HCT116 (cell line): ENCODE measurements at regions not wholly inside any gene's neighbourhood (a gene's known extent, or its start where the extent isn't known, plus 50 kb on each side); places are given as distances from the start of the nearest gene placed in this dataset.

Experiments
- ATAC-seq: fragments of 200-7000 bp; cut with Tn5 transposase; 2 replicates; pipeline ENCODE4 v1.9.1; 2020; ENCODE audit warnings: mild to moderate bottlenecking, moderate library complexity
- BruUV-seq: library from RNA; stranded (reverse); fragments of 400-500 nt; replicated peaks from 2 replicates; lab custom pipeline; 2021; lab: Mats Ljungman, UMichigan
- CTCF ChIA-PET: fragments of 300-600 bp; sonication (Branson Sonifier 250); formaldehyde crosslinking; loops from one replicate; lab custom pipeline; 2021; ENCODE audit warnings: antibody characterized with exemption; lab: Charles Lee
- POLR2A ChIA-PET: fragments of 300-600, 350-600 bp; sonication (Branson Sonifier 250); formaldehyde crosslinking; loops from one replicate; lab custom pipeline; 2021; ENCODE audit warnings: antibody characterized with exemption; lab: Charles Lee
- RAD21 ChIA-PET, 2 experiments: fragments of 300-600 bp; sonication (Branson Sonifier 250); formaldehyde crosslinking; loops; one replicate each; lab custom pipeline; 2023; ENCODE audit warnings: low total read pairs in 2 of 2; ENCODE audit not compliant: uncharacterized antibody in 2 of 2, unreplicated experiment in 2 of 2, low non-redundant PET in 1 of 2; lab: Charles Lee
- DNase-seq: peaks from one replicate; pipeline ENCODE4 v3.0.0-alpha.2; 2010; ENCODE audit warnings: low read depth, low spot score
- H2AFZ ChIP-seq: fragments of 200-600 bp; shearing (Covaris generic), sonication (generic); 2 replicates; pipeline ENCODE4 v1.6.1; 2017; ENCODE audit warnings: low read depth, mixed run types, mixed read lengths, antibody characterized with exemption, low read length; ENCODE audit not compliant: poor library complexity, severe bottlenecking
- H3K27ac ChIP-seq: 2 replicates; pipeline ENCODE4 v1.5.1; 2012; ENCODE audit warnings: low read depth, low read length
- H3K27me3 ChIP-seq: fragments of 200-600 bp; sonication (generic); 2 replicates; pipeline ENCODE4 v1.6.1; 2016; ENCODE audit warnings: mixed run types, low read length, mixed read lengths; ENCODE audit not compliant: insufficient read depth
- H3K36me3 ChIP-seq, 2 experiments: fragments of 200-500 bp in 1 of 2; fragments of 200-600 bp in 1 of 2; sonication (Bioruptor generic) in 1 of 2; sonication (generic) in 1 of 2; 2 replicates each; pipeline versions ENCODE4 v1.5.1 to v1.6.1; 2014 to 2016; ENCODE audit warnings: low read length in 2 of 2, inconsistent platforms in 1 of 2, mixed read lengths in 1 of 2, mixed run types in 1 of 2; ENCODE audit not compliant: insufficient read depth in 2 of 2, control insufficient read depth in 1 of 2
- H3K4me1 ChIP-seq, 2 experiments: fragments of 200-600 bp in 1 of 2; sonication (generic) in 1 of 2; 2 replicates each; pipeline versions ENCODE4 v1.5.1 to v1.6.1; 2012 to 2017; ENCODE audit warnings: low read length in 2 of 2, inconsistent platforms in 1 of 2, mild to moderate bottlenecking in 1 of 2, mixed read lengths in 1 of 2, mixed run types in 1 of 2, moderate library complexity in 1 of 2; ENCODE audit not compliant: insufficient read depth in 2 of 2, control insufficient read depth in 1 of 2
- H3K4me2 ChIP-seq: fragments of 200-600 bp; sonication (generic); 2 replicates; pipeline ENCODE4 v1.6.1; 2017; ENCODE audit warnings: mixed run types, low read length, mixed read lengths
- H3K4me3 ChIP-seq, 2 experiments: fragments of 200-600 bp in 1 of 2; sonication (generic) in 1 of 2; replicated peaks in 1 of 2; 2 replicates each; pipeline ENCODE4 v1.5.1; 2011 to 2016; ENCODE audit warnings: low read length in 2 of 2, control low read depth in 1 of 2, low read depth in 1 of 2, mild to moderate bottlenecking in 1 of 2, mixed read lengths in 1 of 2, mixed run types in 1 of 2
- H3K79me2 ChIP-seq: fragments of 200-600 bp; sonication (generic); 2 replicates; pipeline ENCODE4 v1.6.1; 2017; ENCODE audit warnings: mild to moderate bottlenecking, mixed run types, low read length, moderate library complexity, mixed read lengths; ENCODE audit not compliant: insufficient read depth
- H3K9ac ChIP-seq: fragments of 200-600 bp; sonication (generic); 2 replicates; pipeline ENCODE4 v1.6.1; 2016; ENCODE audit warnings: low read length, mixed read lengths
- H3K9me2 ChIP-seq: fragments of 200-600 bp; sonication (generic), shearing (Covaris generic); 2 replicates; pipeline ENCODE4 v1.6.1; 2017; ENCODE audit warnings: mixed run types, mild to moderate bottlenecking, moderate library complexity; ENCODE audit not compliant: insufficient read depth
- H3K9me3 ChIP-seq, 2 experiments: fragments of 200-500 bp in 1 of 2; fragments of 200-600 bp in 1 of 2; sonication (Bioruptor generic) in 1 of 2; sonication (generic) in 1 of 2; 2 replicates each; pipeline ENCODE4 v1.6.1; 2014 to 2017; ENCODE audit warnings: low read length in 2 of 2, mixed read lengths in 2 of 2, inconsistent platforms in 1 of 2, low read depth in 1 of 2, mild to moderate bottlenecking in 1 of 2, mixed run types in 1 of 2, moderate library complexity in 1 of 2; ENCODE audit not compliant: control insufficient read depth in 1 of 2, insufficient read depth in 1 of 2
- H4K20me1 ChIP-seq: fragments of 200-600 bp; sonication (generic), shearing (Covaris generic); 2 replicates; pipeline ENCODE4 v1.6.1; 2017; ENCODE audit warnings: mixed run types, mild to moderate bottlenecking, moderate library complexity; ENCODE audit not compliant: insufficient read depth
- CBX3 ChIP-seq: IDR thresholded peaks from 2 replicates; pipeline ENCODE4 v1.6.1; 2012; ENCODE audit warnings: low read depth
- ELF1 ChIP-seq: IDR thresholded peaks from 2 replicates; pipeline ENCODE4 v1.6.1; 2012; ENCODE audit warnings: low read depth, borderline replicate concordance
- FOSL1 ChIP-seq: IDR thresholded peaks from 2 replicates; pipeline ENCODE4 v1.6.1; 2012; ENCODE audit warnings: low read depth
- POLR2AphosphoS5 ChIP-seq: IDR thresholded peaks from 2 replicates; pipeline ENCODE4 v1.6.1; 2011; ENCODE audit warnings: mild to moderate bottlenecking, low read depth, low read length, moderate library complexity
- RAD21 ChIP-seq: IDR thresholded peaks from 2 replicates; pipeline ENCODE4 v1.6.1; 2012; ENCODE audit warnings: low read depth, mild to moderate bottlenecking
- SIN3A ChIP-seq: IDR thresholded peaks from 2 replicates; pipeline ENCODE4 v1.6.1; 2012; ENCODE audit warnings: low read depth
- SRF ChIP-seq: IDR thresholded peaks from 2 replicates; pipeline ENCODE4 v1.6.1; 2012; ENCODE audit warnings: low read depth
- ZFX ChIP-seq: fragments of 450-650 bp; IDR thresholded peaks from 2 replicates; pipeline ENCODE4 v1.6.1; 2017
- intact Hi-C: fragments of 100-400 bp; cut with micrococcal nuclease; formaldehyde crosslinking; loops from 2 replicates; pipeline ENCODE4 v1.10.0; 2022
- TF ChIP-seq, protein P1 (sequence below): IDR thresholded peaks from 2 replicates; pipeline ENCODE4 v1.6.1; 2011; ENCODE audit warnings: mild to moderate bottlenecking, low read length, moderate library complexity; ENCODE audit not compliant: insufficient replicate concordance; ENCODE audit errors: extremely low read depth
- TF ChIP-seq, protein P2 (sequence below), 3 experiments: fragments of 200-600 bp in 1 of 3; sonication (generic) in 1 of 3; IDR thresholded peaks in 2 of 3; conservative IDR thresholded peaks in 1 of 3; 2 replicates each; pipeline ENCODE4 v1.5.1; 2012 to 2017; ENCODE audit warnings: low read depth in 2 of 3, low read length in 2 of 3, antibody characterized with exemption in 1 of 3, borderline replicate concordance in 1 of 3, control low read depth in 1 of 3, mild to moderate bottlenecking in 1 of 3, mixed read lengths in 1 of 3, mixed run types in 1 of 3, moderate library complexity in 1 of 3; ENCODE audit not compliant: insufficient read depth in 1 of 3
- TF ChIP-seq, protein P3 (sequence below): IDR thresholded peaks from 2 replicates; pipeline ENCODE4 v1.6.1; 2012; ENCODE audit warnings: low read depth

DNA sequence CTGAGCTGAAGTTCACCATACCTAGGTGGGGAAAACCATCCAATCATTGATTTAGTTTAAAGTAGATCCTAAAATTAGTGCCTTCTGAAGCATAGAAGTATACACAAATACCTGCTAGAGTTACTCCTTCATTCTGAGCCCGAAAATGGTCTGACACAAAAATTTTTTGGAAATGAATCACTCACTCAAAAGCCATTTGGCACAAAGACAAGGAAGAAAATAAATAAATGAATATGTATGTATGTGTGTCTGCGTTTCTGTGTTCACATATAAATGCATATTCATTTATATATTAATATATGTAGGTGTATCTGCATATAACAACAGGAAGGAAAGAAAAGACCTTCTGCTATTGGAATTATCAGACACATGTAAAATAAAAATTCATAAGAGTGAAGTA is 614.4 kb upstream of the PCDH9 start:
- no peaks in the 10 kb centered on the region for H3K4me1 ChIP-seq
- H2AFZ ChIP-seq = no peak overlapping the region
- H3K79me2 ChIP-seq = no peaks in the 10 kb centered on the region
- POLR2A ChIA-PET = no interaction called here
- intact Hi-C loops = no loop called here
- DNase-seq = no peak
- BruUV-seq = no TSS peak
- no peaks in the 10 kb centered on the region for H3K27me3 ChIP-seq
- H3K9me2 ChIP-seq = no peaks in the 10 kb centered on the region
- no peaks in the 10 kb centered on the region for H3K9me3 ChIP-seq
- H3K9ac ChIP-seq = no peak overlapping the region
- CTCF ChIA-PET = no interaction called here
- ATAC-seq = no peak
- H3K4me3 ChIP-seq = no peak overlapping the region
- RAD21 ChIA-PET = no interaction called here
- no peak for TF ChIP-seq POLR2AphosphoS5
- no peak for TF ChIP-seq ZFX
- TF ChIP-seq RAD21 = no peak
- TF ChIP-seq ELF1 = no peak
- no peak for TF ChIP-seq CBX3
- TF ChIP-seq, protein P1, sequence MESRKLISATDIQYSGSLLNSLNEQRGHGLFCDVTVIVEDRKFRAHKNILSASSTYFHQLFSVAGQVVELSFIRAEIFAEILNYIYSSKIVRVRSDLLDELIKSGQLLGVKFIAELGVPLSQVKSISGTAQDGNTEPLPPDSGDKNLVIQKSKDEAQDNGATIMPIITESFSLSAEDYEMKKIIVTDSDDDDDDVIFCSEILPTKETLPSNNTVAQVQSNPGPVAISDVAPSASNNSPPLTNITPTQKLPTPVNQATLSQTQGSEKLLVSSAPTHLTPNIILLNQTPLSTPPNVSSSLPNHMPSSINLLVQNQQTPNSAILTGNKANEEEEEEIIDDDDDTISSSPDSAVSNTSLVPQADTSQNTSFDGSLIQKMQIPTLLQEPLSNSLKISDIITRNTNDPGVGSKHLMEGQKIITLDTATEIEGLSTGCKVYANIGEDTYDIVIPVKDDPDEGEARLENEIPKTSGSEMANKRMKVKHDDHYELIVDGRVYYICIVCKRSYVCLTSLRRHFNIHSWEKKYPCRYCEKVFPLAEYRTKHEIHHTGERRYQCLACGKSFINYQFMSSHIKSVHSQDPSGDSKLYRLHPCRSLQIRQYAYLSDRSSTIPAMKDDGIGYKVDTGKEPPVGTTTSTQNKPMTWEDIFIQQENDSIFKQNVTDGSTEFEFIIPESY = no peak
- no peaks in the 10 kb centered on the region for H3K36me3 ChIP-seq
- H3K4me2 ChIP-seq = no peak overlapping the region
- H3K27ac ChIP-seq = no peak overlapping the region
- H4K20me1 ChIP-seq = no peaks in the 10 kb centered on the region

DNA sequence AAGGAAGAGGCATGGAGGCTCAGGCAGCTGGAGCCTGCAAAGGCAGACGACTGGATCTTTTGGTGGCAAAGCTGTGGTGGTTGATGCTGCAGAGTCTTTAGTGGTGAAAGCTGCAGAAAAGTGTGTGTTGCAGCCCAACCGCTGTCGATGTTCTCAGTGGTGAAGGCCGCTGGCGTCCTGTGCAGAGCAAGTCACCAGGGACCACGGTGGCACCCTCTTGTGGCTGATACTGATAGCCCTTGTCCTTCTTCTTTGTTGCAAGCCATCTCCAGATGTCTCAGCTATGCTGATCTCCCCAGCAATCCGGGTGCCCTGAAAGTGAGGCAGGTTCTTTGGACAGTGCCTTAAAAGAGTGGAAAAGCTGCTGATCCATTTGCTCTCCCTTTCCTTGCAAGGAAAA is 610.9 kb upstream of the PCDH9 start:
- Histone ChIP-seq H3K9me3 (no peaks in the 10 kb centered on the region), H3K4me3 (no peak overlapping the region), H3K4me1 (no peaks in the 10 kb centered on the region), H3K9ac (no peak overlapping the region), H3K4me2 (no peak overlapping the region), H3K36me3 (no peaks in the 10 kb centered on the region), H4K20me1 (no peaks in the 10 kb centered on the region), H3K27ac (no peak overlapping the region), H2AFZ (no peak overlapping the region), H3K27me3 (no peaks in the 10 kb centered on the region), H3K9me2 (no peaks in the 10 kb centered on the region), H3K79me2 (no peaks in the 10 kb centered on the region)
- TF ChIP-seq SIN3A (no peak), SRF (no peak), FOSL1 (no peak), ZFX (no peak)
- TF ChIP-seq, protein P2, sequence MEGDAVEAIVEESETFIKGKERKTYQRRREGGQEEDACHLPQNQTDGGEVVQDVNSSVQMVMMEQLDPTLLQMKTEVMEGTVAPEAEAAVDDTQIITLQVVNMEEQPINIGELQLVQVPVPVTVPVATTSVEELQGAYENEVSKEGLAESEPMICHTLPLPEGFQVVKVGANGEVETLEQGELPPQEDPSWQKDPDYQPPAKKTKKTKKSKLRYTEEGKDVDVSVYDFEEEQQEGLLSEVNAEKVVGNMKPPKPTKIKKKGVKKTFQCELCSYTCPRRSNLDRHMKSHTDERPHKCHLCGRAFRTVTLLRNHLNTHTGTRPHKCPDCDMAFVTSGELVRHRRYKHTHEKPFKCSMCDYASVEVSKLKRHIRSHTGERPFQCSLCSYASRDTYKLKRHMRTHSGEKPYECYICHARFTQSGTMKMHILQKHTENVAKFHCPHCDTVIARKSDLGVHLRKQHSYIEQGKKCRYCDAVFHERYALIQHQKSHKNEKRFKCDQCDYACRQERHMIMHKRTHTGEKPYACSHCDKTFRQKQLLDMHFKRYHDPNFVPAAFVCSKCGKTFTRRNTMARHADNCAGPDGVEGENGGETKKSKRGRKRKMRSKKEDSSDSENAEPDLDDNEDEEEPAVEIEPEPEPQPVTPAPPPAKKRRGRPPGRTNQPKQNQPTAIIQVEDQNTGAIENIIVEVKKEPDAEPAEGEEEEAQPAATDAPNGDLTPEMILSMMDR (IDR thresholded peaks at IDR 0.05 in 2 of 3, conservative IDR thresholded peaks at IDR 0.05 in 1 of 3; ENCODE audit: borderline replicate concordance in 1 of 3, insufficient read depth in 1 of 3, low read depth in 2 of 3, low read length in 2 of 3) = peak in 1 of 3 experiments; percentile 4; a peak in 1 of 6 replicates
- TF ChIP-seq, protein P3, sequence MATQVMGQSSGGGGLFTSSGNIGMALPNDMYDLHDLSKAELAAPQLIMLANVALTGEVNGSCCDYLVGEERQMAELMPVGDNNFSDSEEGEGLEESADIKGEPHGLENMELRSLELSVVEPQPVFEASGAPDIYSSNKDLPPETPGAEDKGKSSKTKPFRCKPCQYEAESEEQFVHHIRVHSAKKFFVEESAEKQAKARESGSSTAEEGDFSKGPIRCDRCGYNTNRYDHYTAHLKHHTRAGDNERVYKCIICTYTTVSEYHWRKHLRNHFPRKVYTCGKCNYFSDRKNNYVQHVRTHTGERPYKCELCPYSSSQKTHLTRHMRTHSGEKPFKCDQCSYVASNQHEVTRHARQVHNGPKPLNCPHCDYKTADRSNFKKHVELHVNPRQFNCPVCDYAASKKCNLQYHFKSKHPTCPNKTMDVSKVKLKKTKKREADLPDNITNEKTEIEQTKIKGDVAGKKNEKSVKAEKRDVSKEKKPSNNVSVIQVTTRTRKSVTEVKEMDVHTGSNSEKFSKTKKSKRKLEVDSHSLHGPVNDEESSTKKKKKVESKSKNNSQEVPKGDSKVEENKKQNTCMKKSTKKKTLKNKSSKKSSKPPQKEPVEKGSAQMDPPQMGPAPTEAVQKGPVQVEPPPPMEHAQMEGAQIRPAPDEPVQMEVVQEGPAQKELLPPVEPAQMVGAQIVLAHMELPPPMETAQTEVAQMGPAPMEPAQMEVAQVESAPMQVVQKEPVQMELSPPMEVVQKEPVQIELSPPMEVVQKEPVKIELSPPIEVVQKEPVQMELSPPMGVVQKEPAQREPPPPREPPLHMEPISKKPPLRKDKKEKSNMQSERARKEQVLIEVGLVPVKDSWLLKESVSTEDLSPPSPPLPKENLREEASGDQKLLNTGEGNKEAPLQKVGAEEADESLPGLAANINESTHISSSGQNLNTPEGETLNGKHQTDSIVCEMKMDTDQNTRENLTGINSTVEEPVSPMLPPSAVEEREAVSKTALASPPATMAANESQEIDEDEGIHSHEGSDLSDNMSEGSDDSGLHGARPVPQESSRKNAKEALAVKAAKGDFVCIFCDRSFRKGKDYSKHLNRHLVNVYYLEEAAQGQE = no peak
- ChIA-PET RAD21 (no interaction called here), CTCF (no interaction called here), POLR2A (no interaction called here)
- ATAC-seq (no peak), DNase-seq (no peak)
- no TSS peak for BruUV-seq
- intact Hi-C loops = no loop called here
